GM10248 (cell line): ENCODE measurements at regions not wholly inside any gene's neighbourhood (a gene's known extent, or its start where the extent isn't known, plus 50 kb on each side); places are given as distances from the start of the nearest gene placed in this dataset.

Source experiments
- CTCF ChIA-PET: fragments of 300-600 bp; sonication (Branson Sonifier 250); formaldehyde crosslinking; extraction: SDS; loops from one replicate; lab custom pipeline; 2021; ENCODE audit warnings: antibody characterized with exemption; lab: Yijun Ruan, JAX
- POLR2A ChIA-PET: fragments of 350-650 bp; sonication (Branson Sonifier 250); formaldehyde crosslinking; extraction: SDS; loops from one replicate; lab custom pipeline; 2020; ENCODE audit warnings: antibody characterized with exemption; lab: Yijun Ruan, JAX
- DNase-seq: peaks from one replicate; pipeline ENCODE4 v3.0.0; 2012; ENCODE audit errors: extremely low spot score
- CTCF ChIP-seq: IDR thresholded peaks from 2 replicates; pipeline ENCODE4 v1.5.1; 2012; ENCODE audit warnings: mild to moderate bottlenecking, low read depth; ENCODE audit errors: extremely low read depth, missing control alignments, control extremely low read depth

DNA sequence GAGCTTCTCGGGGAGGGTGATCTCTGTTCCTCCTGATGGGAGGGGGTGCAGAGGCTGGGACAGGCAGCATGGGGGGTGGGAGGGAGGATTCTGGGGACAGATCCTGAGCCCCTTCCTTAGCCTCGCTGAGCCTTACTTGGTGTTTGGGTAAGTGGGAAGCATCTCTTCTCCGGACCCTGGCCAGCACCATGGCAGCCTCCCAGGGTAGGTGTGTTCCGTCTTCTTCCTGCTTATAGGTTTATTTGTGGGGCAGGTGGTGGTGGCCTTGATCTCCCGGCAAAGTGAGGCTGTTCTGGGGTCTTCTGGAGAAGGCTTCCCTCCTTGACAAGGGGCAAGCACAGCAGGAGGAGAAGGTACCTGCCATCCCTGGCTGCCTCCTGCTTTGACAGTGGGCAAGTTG lies 226.9 kb downstream of the GLRX3 start:
- ChIA-PET CTCF (interaction anchor here (0.6 kb wide), 1 partner anchor 1474 kb away, joined by 3 read pairs; no protein-coding TSS in a partner anchor), POLR2A (no interaction called here)
- DNase-seq, result no peak
- no peak for TF ChIP-seq CTCF

GRCh38 chr10:130363899-130364445 lies 227.8 kb downstream of the GLRX3 start:
- POLR2A ChIA-PET, result no interaction called here
- CTCF ChIA-PET, result no interaction called here
- DNase-seq, result no peak
- no peak for TF ChIP-seq CTCF

DNA sequence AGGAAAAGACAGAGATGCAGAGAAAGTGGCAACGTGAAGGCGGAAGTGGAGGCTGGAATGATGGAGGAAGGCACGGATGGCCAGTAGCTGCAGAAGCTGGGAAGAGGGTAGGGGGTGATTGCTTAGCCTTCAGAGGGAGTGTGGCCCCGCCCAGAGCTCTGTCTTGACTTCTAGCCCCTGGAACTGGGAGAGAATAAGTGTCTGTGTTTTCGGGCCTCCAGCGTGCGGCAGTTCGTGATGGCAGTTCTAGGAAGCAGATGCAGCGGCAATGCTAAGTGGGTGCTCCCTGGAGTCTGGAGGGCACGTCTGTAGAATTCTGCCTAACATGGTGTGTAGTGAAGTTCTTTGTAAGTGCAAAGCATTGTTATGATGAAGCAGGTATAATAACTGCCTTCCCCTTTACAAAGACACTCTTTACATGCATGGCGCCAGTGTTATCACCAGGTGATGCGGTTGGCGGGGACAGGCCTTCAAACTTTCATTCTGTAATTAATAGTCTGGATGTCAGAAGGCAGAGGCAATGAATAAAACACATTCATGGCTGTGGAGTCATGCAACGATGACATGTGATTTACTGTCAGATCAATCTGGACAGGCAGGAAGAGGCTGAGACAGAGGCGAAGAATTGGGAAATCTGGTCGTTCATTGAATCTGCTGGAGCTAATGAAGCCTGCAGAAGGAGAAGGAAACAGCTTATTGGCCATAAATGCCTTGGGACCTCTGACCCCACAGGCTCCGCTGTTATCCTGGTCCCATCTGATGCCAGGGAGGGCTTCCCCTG lies 228.6 kb downstream of the GLRX3 start:
- CTCF ChIA-PET, result no interaction called here
- POLR2A ChIA-PET, result no interaction called here
- no peak for DNase-seq
- TF ChIP-seq CTCF, result no peak

- no peak for DNase-seq
- no peak for TF ChIP-seq CTCF
- POLR2A ChIA-PET, result no interaction called here
- CTCF ChIA-PET, result no interaction called here
Measured at GRCh38 chr10:130368761-130369560, 232.8 kb downstream of the GLRX3 start.

GRCh38 chr10:130369645-130370381 lies 233.6 kb downstream of the GLRX3 start:
- ChIA-PET CTCF (no interaction called here), POLR2A (no interaction called here)
- no peak for TF ChIP-seq CTCF
- no peak for DNase-seq

GRCh38 chr10:130370721-130371120 lies 234.5 kb downstream of the GLRX3 start:
- ChIA-PET CTCF (no interaction called here), POLR2A (no interaction called here)
- TF ChIP-seq CTCF, result no peak
- DNase-seq, result no peak
